Adrenal gland (tissue), 9 donors: ENCODE measurements at regions not wholly inside any gene's neighbourhood (a gene's known extent, or its start where the extent isn't known, plus 50 kb on each side); places are given as distances from the start of the nearest gene placed in this dataset.

Source experiments
- DNase-seq, 7 donors: peaks; one replicate each; pipeline ENCODE4 v3.0.0-alpha.2; 2019 to 2020
- H3K27ac ChIP-seq, 5 donors: fragments of 200-600 bp; sonication (generic) in 4 of 5; 1 replicate in 3 of 5; 2 replicates in 2 of 5; pipeline versions ENCODE4 v1.5.1 to v1.8.0; 2016 to 2020; ENCODE audit warnings: mild to moderate bottlenecking in 1 of 5
- H3K27me3 ChIP-seq: fragments of 200-600 bp; 2 replicates; pipeline ENCODE4 v1.8.0; 2021
- H3K36me3 ChIP-seq, 2 donors: fragments of 200-600 bp; replicated peaks in 1 of 2; 1 replicate in 1 of 2; 2 replicates in 1 of 2; pipeline versions ENCODE4 v1.5.1 to v1.8.0; 2018 to 2022
- H3K4me1 ChIP-seq, 2 donors: fragments of 200-600 bp; replicated peaks in 1 of 2; 1 replicate in 1 of 2; 2 replicates in 1 of 2; pipeline versions ENCODE4 v1.5.1 to v1.8.0; 2018 to 2021
- H3K4me3 ChIP-seq, 4 donors: fragments of 200-600 bp; sonication (generic) in 3 of 4; one replicate each; pipeline ENCODE4 v1.5.1; 2016 to 2018
- H3K9me3 ChIP-seq, 3 donors: fragments of 200-600 bp; sonication (generic) in 1 of 3; replicated peaks in 1 of 3; 1 replicate in 2 of 3; 2 replicates in 1 of 3; pipeline versions ENCODE4 v1.5.1 to v1.8.0; 2016 to 2021
- POLR2A ChIP-seq, 2 donors: fragments of 450-650 bp; IDR thresholded peaks; one replicate each; pipeline ENCODE4 v1.6.1; 2017; ENCODE audit warnings: antibody characterized with exemption in 2 of 2, mild to moderate bottlenecking in 2 of 2, moderate library complexity in 1 of 2
- WGBS, 4 donors: extraction: QIAGEN DNeasy Blood & Tissue Kit in 2 of 4; methylation state at CpG; one replicate each; pipeline versions ENCODE4 v1.1.5 to v1.1.7; 2013 to 2017; 5-methylcytosine and 5-hydroxymethylcytosine counted together
- intact Hi-C, 2 donors: fragments of 100-400 bp; cut with DNase I; formaldehyde crosslinking; loops; one replicate each; pipeline versions ENCODE4 v1.14.1 to v1.15.0; 2022 to 2023
- TF ChIP-seq, protein P1 (sequence below), 6 experiments: fragments of 450-650 bp in 4 of 6; fragments of 200-600 bp in 2 of 6; sonication (generic) in 1 of 6; IDR thresholded peaks; 1 replicate in 5 of 6; 2 replicates in 1 of 6; pipeline versions ENCODE4 v1.5.1 to v1.8.0; 2016 to 2021; ENCODE audit warnings: antibody characterized with exemption in 6 of 6, mild to moderate bottlenecking in 2 of 6, moderate library complexity in 1 of 6
- donor health status: healthy with polysubstance abuse.
- donor health status: Bipolar disorder and iron deficiency.
- donor health status: DM: yes; HTN: yes; CAD: no.
- donor health status: DM: no; HTN: no; CAD: no.
- donor health status: DM: no; HTN: no; CAD: no.

GRCh38 chr3:144257381-144257780 is 285.8 kb downstream of the DIPK2A start:
- WGBS, 4 donors = 55 to 72% (median 69%) methylated on average over 2 of the region's 2 CpGs
- no peak for DNase-seq
- H3K27me3 ChIP-seq = no peaks in the 10 kb centered on the region
- no peaks in the 10 kb centered on the region for H3K9me3 ChIP-seq
- H3K4me3 ChIP-seq = no peak overlapping the region
- TF ChIP-seq, protein P1, sequence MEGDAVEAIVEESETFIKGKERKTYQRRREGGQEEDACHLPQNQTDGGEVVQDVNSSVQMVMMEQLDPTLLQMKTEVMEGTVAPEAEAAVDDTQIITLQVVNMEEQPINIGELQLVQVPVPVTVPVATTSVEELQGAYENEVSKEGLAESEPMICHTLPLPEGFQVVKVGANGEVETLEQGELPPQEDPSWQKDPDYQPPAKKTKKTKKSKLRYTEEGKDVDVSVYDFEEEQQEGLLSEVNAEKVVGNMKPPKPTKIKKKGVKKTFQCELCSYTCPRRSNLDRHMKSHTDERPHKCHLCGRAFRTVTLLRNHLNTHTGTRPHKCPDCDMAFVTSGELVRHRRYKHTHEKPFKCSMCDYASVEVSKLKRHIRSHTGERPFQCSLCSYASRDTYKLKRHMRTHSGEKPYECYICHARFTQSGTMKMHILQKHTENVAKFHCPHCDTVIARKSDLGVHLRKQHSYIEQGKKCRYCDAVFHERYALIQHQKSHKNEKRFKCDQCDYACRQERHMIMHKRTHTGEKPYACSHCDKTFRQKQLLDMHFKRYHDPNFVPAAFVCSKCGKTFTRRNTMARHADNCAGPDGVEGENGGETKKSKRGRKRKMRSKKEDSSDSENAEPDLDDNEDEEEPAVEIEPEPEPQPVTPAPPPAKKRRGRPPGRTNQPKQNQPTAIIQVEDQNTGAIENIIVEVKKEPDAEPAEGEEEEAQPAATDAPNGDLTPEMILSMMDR (IDR thresholded peaks at IDR 0.05) = no peak
- TF ChIP-seq POLR2A (IDR thresholded peaks at IDR 0.05) = no peak
- no peak overlapping the region for H3K27ac ChIP-seq
- no peaks in the 10 kb centered on the region for H3K4me1 ChIP-seq
- intact Hi-C loops = no loop called here
- H3K36me3 ChIP-seq = no peaks in the 10 kb centered on the region

GRCh38 chr3:144259267-144259666 is 287.6 kb downstream of the DIPK2A start:
- no peak overlapping the region for H3K4me3 ChIP-seq
- no peak for DNase-seq
- H3K36me3 ChIP-seq = no peaks in the 10 kb centered on the region
- no peak overlapping the region for H3K27ac ChIP-seq
- H3K9me3 ChIP-seq = no peaks in the 10 kb centered on the region
- intact Hi-C loops = no loop called here
- WGBS, 4 donors = 84 to 96% (median 88%) methylated on average over 2 of the region's 2 CpGs
- no peak for TF ChIP-seq POLR2A (IDR thresholded peaks at IDR 0.05)
- TF ChIP-seq, protein P1 (IDR thresholded peaks at IDR 0.05) = no peak
- no peaks in the 10 kb centered on the region for H3K4me1 ChIP-seq
- H3K27me3 ChIP-seq = no peaks in the 10 kb centered on the region

GRCh38 chr3:144263706-144264105 is 292.1 kb downstream of the DIPK2A start:
- Histone ChIP-seq H3K9me3 (no peaks in the 10 kb centered on the region), H3K4me1 (no peaks in the 10 kb centered on the region), H3K36me3 (no peaks in the 10 kb centered on the region), H3K4me3 (no peak overlapping the region), H3K27me3 (no peaks in the 10 kb centered on the region), H3K27ac (no peak overlapping the region)
- TF ChIP-seq, protein P1 (IDR thresholded peaks at IDR 0.05) = no peak
- no peak for TF ChIP-seq POLR2A (IDR thresholded peaks at IDR 0.05)
- intact Hi-C loops = no loop called here
- DNase-seq = no peak

- intact Hi-C loops = no loop called here
- no peak for TF ChIP-seq POLR2A (IDR thresholded peaks at IDR 0.05)
- TF ChIP-seq, protein P1 (IDR thresholded peaks at IDR 0.05) = no peak
- no peak for DNase-seq
- no peaks in the 10 kb centered on the region for H3K36me3 ChIP-seq
- H3K27me3 ChIP-seq = no peaks in the 10 kb centered on the region
- no peaks in the 10 kb centered on the region for H3K4me1 ChIP-seq
- H3K4me3 ChIP-seq = no peak overlapping the region
- no peaks in the 10 kb centered on the region for H3K9me3 ChIP-seq
- no peak overlapping the region for H3K27ac ChIP-seq
- 74 to 79% (median 78%) methylated on average over 3 of the region's 3 CpGs for WGBS, 4 donors
These were observed 292.7 kb downstream of the DIPK2A start for GRCh38 chr3:144264350-144264749.
